ENCODE measurements at regions not wholly inside any gene's neighbourhood (a gene's known extent, or its start where the extent isn't known, plus 50 kb on each side); places are given as distances from the start of the nearest gene placed in this dataset.

DNA sequence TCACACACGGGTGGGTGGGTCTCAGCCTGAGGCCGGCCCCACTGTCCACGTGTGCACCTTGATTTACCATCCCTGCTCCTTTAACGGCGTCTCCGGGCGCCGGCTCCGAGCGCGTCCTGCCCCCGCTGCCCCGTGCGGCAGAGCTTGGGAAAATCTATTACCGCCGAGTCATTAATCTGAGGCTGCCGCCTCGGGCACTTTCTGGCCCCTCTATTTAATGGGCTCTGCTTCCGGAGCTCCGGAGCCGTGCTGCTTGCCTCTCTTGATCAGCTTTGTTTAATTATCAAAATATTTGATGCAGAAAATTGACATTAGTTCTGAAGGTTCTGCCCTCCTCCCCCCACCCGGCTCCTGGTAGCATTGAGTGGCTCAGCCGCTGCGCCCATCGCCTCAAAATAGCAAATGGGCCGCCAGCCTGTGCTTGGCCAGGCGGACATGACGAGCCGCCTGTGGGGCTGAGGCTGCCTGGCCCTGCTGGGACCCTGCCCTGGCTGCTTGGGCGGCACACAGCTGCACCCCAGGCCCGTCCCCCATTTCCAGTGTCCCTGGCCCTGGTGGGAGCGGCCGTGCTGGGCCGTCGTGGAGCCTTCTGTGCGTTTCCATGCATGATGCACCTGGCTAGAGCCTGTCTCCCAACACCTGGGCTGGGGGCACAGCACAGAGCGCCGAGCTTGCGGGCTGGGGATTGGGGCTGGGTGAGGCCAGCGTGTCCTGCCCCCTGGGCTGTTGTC, 81.6 kb upstream of the TTC34 start:
- Histone ChIP-seq H3K9me3 (no peaks in the 10 kb centered on the region), H3K36me3 (no peaks in the 10 kb centered on the region), H3K27ac (no peak overlapping the region), H3K27me3 (replicated peaks; ENCODE audit: insufficient read depth) (no peaks in the 10 kb centered on the region), H3K4me3 (no peak overlapping the region), H3K4me1 (ENCODE audit: control insufficient read depth in 1 of 2, low read depth in 2 of 2) (no peaks in the 10 kb centered on the region)
- ATAC-seq (ENCODE audit: insufficient number of reproducible peaks, low FRiP score, low read depth): no peak
- TF ChIP-seq, protein P1, sequence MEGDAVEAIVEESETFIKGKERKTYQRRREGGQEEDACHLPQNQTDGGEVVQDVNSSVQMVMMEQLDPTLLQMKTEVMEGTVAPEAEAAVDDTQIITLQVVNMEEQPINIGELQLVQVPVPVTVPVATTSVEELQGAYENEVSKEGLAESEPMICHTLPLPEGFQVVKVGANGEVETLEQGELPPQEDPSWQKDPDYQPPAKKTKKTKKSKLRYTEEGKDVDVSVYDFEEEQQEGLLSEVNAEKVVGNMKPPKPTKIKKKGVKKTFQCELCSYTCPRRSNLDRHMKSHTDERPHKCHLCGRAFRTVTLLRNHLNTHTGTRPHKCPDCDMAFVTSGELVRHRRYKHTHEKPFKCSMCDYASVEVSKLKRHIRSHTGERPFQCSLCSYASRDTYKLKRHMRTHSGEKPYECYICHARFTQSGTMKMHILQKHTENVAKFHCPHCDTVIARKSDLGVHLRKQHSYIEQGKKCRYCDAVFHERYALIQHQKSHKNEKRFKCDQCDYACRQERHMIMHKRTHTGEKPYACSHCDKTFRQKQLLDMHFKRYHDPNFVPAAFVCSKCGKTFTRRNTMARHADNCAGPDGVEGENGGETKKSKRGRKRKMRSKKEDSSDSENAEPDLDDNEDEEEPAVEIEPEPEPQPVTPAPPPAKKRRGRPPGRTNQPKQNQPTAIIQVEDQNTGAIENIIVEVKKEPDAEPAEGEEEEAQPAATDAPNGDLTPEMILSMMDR (IDR thresholded peaks at IDR 0.05): no peak
- DNase-seq (ENCODE audit: low spot score): no peak

DNA sequence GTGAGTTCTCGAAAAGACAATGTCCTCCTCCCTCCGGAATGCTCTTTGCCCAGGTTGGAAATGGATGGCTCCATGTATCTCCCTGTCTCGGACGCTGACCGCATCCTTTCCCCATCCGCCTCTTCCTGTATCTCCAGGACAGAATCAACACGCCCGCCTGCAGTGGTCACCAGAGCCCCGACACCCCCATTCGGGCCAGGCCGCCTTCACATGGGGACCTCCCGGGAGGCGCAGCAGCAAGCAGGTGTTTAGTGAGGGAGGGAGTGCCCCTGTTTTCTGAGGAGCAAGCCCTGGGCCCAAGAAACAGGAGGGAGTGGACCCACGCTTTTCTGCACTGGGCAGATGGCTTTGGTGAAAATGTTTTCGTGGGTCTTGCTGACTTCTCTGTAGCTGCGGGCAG, 83.5 kb upstream of the TTC34 start:
- Histone ChIP-seq H3K4me1 (ENCODE audit: control insufficient read depth in 1 of 2, low read depth in 2 of 2) (no peaks in the 10 kb centered on the region), H3K27me3 (replicated peaks; ENCODE audit: insufficient read depth) (no peaks in the 10 kb centered on the region), H3K9me3 (no peaks in the 10 kb centered on the region), H3K27ac (no peak overlapping the region), H3K4me3 (no peak overlapping the region), H3K36me3 (no peaks in the 10 kb centered on the region)
- DNase-seq (ENCODE audit: low spot score) (no peak), ATAC-seq (ENCODE audit: insufficient number of reproducible peaks, low FRiP score, low read depth) (no peak)
- TF ChIP-seq, protein P1 (IDR thresholded peaks at IDR 0.05): no peak

DNA sequence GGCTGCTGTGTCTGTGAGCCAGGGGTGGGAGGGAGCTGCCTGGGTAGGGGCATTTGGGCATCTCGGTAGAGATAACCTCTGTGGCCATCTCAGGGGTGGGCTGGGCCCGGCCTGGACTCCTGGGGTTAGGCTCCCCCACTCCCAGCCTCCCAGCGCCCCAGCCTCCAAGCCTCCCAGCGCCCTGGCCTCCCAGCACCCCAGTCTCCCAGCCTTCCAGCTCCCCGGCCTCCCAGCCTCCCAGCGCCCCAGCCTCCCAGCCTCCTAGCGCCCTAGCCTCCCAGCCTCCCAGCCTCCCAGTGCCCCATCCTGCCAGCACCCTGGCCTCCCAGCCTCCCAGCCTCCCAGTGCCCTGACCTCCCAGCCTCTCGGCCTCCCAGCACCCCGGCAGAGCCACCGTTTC, 85.1 kb upstream of the TTC34 start:
- Histone ChIP-seq H3K27me3 (replicated peaks; ENCODE audit: insufficient read depth) (no peaks in the 10 kb centered on the region), H3K27ac (no peak overlapping the region), H3K4me3 (no peak overlapping the region), H3K9me3 (no peaks in the 10 kb centered on the region), H3K36me3 (no peaks in the 10 kb centered on the region), H3K4me1 (ENCODE audit: control insufficient read depth in 1 of 2, low read depth in 2 of 2) (no peaks in the 10 kb centered on the region)
- no peak for ATAC-seq (ENCODE audit: insufficient number of reproducible peaks, low FRiP score, low read depth)
- no peak for DNase-seq (ENCODE audit: low spot score)
- TF ChIP-seq, protein P1 (IDR thresholded peaks at IDR 0.05): no peak

DNA sequence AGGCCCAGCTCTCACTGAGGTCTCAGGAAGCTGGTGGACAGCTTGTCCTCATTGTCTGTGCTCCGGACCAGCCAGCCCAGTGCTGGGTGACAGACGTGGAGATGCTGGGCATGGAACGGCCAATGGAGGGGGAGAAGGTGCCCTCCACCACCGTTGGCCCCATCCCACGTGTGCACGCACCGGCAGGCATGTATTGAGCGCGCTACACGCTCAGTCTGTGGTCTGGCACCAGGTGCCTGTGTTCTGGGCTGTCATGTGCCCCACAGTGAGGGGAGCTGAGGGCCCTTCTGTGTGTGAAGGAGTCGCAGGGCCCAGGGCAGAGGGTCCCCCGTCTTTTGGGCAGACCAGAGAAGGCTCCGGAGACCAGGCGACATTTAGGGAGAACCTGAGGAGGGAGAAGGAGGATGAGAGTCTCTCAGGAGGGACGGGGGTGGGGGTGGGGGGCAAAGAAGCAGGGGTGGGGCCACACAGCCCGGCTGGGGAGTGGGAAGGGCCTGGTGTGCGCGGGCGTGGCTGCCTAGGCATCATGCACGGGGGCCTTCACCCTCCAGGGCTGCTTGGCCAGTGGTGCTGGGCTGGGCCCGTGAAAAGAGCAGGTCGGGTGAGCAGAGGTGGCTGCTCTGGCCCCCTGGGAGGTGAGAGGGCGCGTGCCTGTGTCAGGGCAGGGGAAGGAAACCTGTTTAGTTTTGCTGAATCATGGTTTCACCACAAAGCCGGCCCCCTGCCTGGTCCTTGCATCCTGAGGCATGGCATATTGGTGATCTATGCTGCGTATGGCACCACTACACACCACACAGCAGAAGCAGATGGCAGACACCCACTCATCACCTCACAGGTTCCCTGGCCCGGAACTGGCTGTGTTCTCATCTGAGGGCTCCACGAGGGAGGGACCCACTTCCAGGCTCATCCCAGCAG, 86.7 kb upstream of the TTC34 start:
- Histone ChIP-seq H3K36me3 (no peaks in the 10 kb centered on the region), H3K27ac (no peak overlapping the region), H3K4me3 (no peak overlapping the region), H3K27me3 (replicated peaks; ENCODE audit: insufficient read depth) (no peaks in the 10 kb centered on the region), H3K4me1 (ENCODE audit: control insufficient read depth in 1 of 2, low read depth in 2 of 2) (no peaks in the 10 kb centered on the region), H3K9me3 (no peaks in the 10 kb centered on the region)
- ATAC-seq (ENCODE audit: insufficient number of reproducible peaks, low FRiP score, low read depth): no peak
- DNase-seq (ENCODE audit: low spot score): no peak
- TF ChIP-seq, protein P1 (IDR thresholded peaks at IDR 0.05): no peak

DNA sequence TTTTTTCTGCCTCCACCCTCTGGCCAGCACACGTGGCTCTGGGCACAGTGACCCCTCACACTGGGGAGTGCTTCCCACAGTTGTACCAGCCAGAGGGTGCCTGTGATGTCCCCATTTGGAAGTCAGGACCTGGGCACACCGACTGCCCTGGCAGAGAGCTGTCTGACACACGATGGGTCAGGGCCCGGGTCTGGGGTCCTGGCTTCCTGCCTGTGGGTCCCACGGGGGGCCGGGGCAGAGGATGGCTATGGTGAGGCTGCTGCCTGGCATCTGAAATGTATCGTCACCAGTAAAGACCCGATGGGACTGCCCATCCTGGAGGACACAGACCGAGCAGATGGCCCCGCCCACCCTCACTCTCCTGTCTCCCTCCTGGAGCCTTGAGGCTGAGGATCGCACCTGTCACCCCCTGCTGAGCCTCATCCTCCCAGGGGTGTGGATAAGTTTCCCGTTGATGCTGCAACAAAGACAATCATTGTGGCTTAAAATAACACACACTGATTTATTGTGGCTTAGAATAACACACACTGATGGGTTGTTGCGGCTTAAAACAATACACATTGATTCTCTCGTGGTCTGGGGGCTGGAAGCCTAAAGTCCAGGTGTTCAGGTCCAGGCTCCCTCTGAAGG, 88.8 kb upstream of the TTC34 start:
- ATAC-seq (ENCODE audit: insufficient number of reproducible peaks, low FRiP score, low read depth): no peak
- no peaks in the 10 kb centered on the region for H3K27me3 ChIP-seq (replicated peaks; ENCODE audit: insufficient read depth)
- TF ChIP-seq, protein P1 (IDR thresholded peaks at IDR 0.05): no peak

More for the DNA sequence above, 88.8 kb upstream of the TTC34 start:
- no peaks in the 10 kb centered on the region for H3K36me3 ChIP-seq
- H3K4me3 ChIP-seq: no peak overlapping the region
- no peak overlapping the region for H3K27ac ChIP-seq
- H3K4me1 ChIP-seq (ENCODE audit: control insufficient read depth in 1 of 2, low read depth in 2 of 2): no peaks in the 10 kb centered on the region
- no peaks in the 10 kb centered on the region for H3K9me3 ChIP-seq
- no peak for DNase-seq (ENCODE audit: low spot score)
